ENCODE measurements at regions not wholly inside any gene's neighbourhood (a gene's known extent, or its start where the extent isn't known, plus 50 kb on each side); places are given as distances from the start of the nearest gene placed in this dataset.

- TF ChIP-seq CTCF (IDR thresholded peaks at IDR 0.05; ENCODE audit: low read depth, low read length, poor library complexity, severe bottlenecking): no peak
- TF ChIP-seq EZH2phosphoT487 (IDR thresholded peaks at IDR 0.05; ENCODE audit: borderline replicate concordance, low read length): no peak
Measured at GRCh38 chr5:67902497-67902830, 313.1 kb upstream of the PIK3R1 start.

All from DOHH2 (cell line).